K562 (cell line): ENCODE measurements at regions not wholly inside any gene's neighbourhood (a gene's known extent, or its start where the extent isn't known, plus 50 kb on each side); places are given as distances from the start of the nearest gene placed in this dataset.

Experiments
- ATAC-seq: fragments of 200-7000 bp; cut with Tn5 transposase; 3 replicates; pipeline ENCODE4 v1.9.1; 2020; ENCODE audit warnings: moderate library complexity
- BruUV-seq: library from RNA; stranded (reverse); fragments of 400-500 nt; replicated peaks from 2 replicates; lab custom pipeline; 2021; lab: Mats Ljungman, UMichigan
- CTCF ChIA-PET: fragments of 300-600 bp; formaldehyde crosslinking; extraction: SDS; loops from one replicate; lab custom pipeline; 2021; ENCODE audit warnings: low intra/inter-chr PET ratio; lab: Yijun Ruan, JAX
- POLR2A ChIA-PET: fragments of 300-600, 350-650 bp; sonication (Branson Sonifier 250); formaldehyde crosslinking; extraction: SDS; loops from one replicate; lab custom pipeline; 2021; ENCODE audit warnings: antibody characterized with exemption, inconsistent platforms; lab: Yijun Ruan, JAX
- DNase-seq, 4 experiments: peaks; one replicate each; pipeline versions ENCODE4 v3.0.0 to v3.0.0-alpha.2; 2011 to 2018; ENCODE audit warnings: low spot score in 3 of 4, mixed read lengths in 3 of 4; ENCODE audit errors: extremely low read depth in 1 of 4
- FAIRE-seq: peaks from 2 replicates; lab custom pipeline; 2011; peaks lifted over from hg19 to GRCh38; lab: Jason Lieb, UNC
- H2AFZ ChIP-seq: 2 replicates; pipeline ENCODE4 v1.6.0; 2011; ENCODE audit warnings: low read depth, low read length, control low read depth, inconsistent platforms
- H3K27ac ChIP-seq: fragments of 200-600 bp; 3 replicates; pipeline ENCODE4 v1.8.0; 2011; ENCODE audit warnings: low read depth, mild to moderate bottlenecking, control low read depth, inconsistent platforms, low read length, moderate library complexity, mixed read lengths; ENCODE audit errors: extremely low read depth
- H3K27me3 ChIP-seq, 2 experiments: fragments of 300-600 bp in 1 of 2; 2 replicates in 1 of 2; 3 replicates in 1 of 2; pipeline versions ENCODE4 v1.6.0 to v1.8.0; 2011; ENCODE audit warnings: inconsistent platforms in 2 of 2, low read length in 2 of 2, mild to moderate bottlenecking in 1 of 2, mixed read lengths in 1 of 2, moderate library complexity in 1 of 2; ENCODE audit not compliant: control insufficient read depth in 2 of 2, insufficient read depth in 2 of 2
- H3K36me3 ChIP-seq: fragments of 300-600 bp; 3 replicates; pipeline ENCODE4 v1.8.0; 2011; ENCODE audit warnings: mild to moderate bottlenecking, low read length, inconsistent platforms; ENCODE audit not compliant: control insufficient read depth, insufficient read depth
- H3K4me1 ChIP-seq, 2 experiments: fragments of 200-600 bp in 1 of 2; replicated peaks in 1 of 2; 2 replicates in 1 of 2; 3 replicates in 1 of 2; pipeline versions ENCODE4 v1.5.1 to v1.8.0; 2011; ENCODE audit warnings: inconsistent platforms in 2 of 2, low read length in 2 of 2, mild to moderate bottlenecking in 1 of 2, mixed read lengths in 1 of 2, moderate library complexity in 1 of 2; ENCODE audit not compliant: control insufficient read depth in 2 of 2, insufficient read depth in 2 of 2
- H3K4me2 ChIP-seq: 2 replicates; pipeline ENCODE4 v1.6.1; 2011; ENCODE audit warnings: low read length, control low read depth, inconsistent platforms, mixed read lengths; ENCODE audit not compliant: insufficient read depth
- H3K4me3 ChIP-seq: fragments of 200-600 bp; sonication (generic), shearing (Covaris generic); 2 replicates; pipeline ENCODE4 v1.5.1; 2016; ENCODE audit warnings: control low read depth, inconsistent platforms
- H3K79me2 ChIP-seq: fragments of 200-600 bp; 3 replicates; pipeline ENCODE4 v1.8.0; 2011; ENCODE audit warnings: low read length, inconsistent platforms; ENCODE audit not compliant: control insufficient read depth, insufficient read depth
- H3K9ac ChIP-seq, 2 experiments: 2 replicates each; pipeline versions ENCODE4 v1.6.0 to v1.6.1; 2011; ENCODE audit warnings: low read depth in 2 of 2, low read length in 2 of 2, control low read depth in 1 of 2, inconsistent platforms in 1 of 2, mild to moderate bottlenecking in 1 of 2, mixed read lengths in 1 of 2; ENCODE audit not compliant: insufficient read depth in 1 of 2
- H3K9me1 ChIP-seq: one replicate; pipeline ENCODE4 v1.6.0; 2011; ENCODE audit warnings: inconsistent platforms, mild to moderate bottlenecking, low read length, moderate library complexity; ENCODE audit not compliant: control insufficient read depth, insufficient read depth
- H3K9me3 ChIP-seq: replicated peaks from 2 replicates; pipeline ENCODE4 v1.5.1; 2011; ENCODE audit warnings: low read depth, low read length, inconsistent platforms; ENCODE audit not compliant: control insufficient read depth, insufficient read depth
- H4K20me1 ChIP-seq: replicated peaks from 2 replicates; pipeline ENCODE4 v1.6.1; 2011; ENCODE audit warnings: low read length, inconsistent platforms, mixed read lengths; ENCODE audit not compliant: control insufficient read depth, insufficient read depth
- ARID3B ChIP-seq: fragments of 250-450 bp; sonication (Bioruptor Pico); IDR thresholded peaks from 2 replicates; pipeline ENCODE4 v1.4.0; 2020; ENCODE audit warnings: borderline replicate concordance
- CHD1 ChIP-seq: fragments of 200-600 bp; sonication (generic); IDR thresholded peaks from one replicate; pipeline ENCODE4 v1.6.1; 2012; ENCODE audit warnings: mild to moderate bottlenecking, moderate library complexity, low read length, inconsistent platforms
- HDAC8 ChIP-seq: fragments of 450-650 bp; IDR thresholded peaks from 2 replicates; pipeline ENCODE4 v1.6.1; 2016; ENCODE audit warnings: mild to moderate bottlenecking, missing genetic modification characterization, moderate library complexity, missing compliant biosample characterization
- MBD2 ChIP-seq: sonication (generic); IDR thresholded peaks from 2 replicates; pipeline ENCODE4 v1.6.1; 2016; ENCODE audit warnings: low read depth, borderline replicate concordance
- NCOA1 ChIP-seq: fragments of 450-650 bp; IDR thresholded peaks from 2 replicates; pipeline ENCODE4 v1.6.1; 2016; ENCODE audit warnings: low read depth
- POU5F1 ChIP-seq: fragments of 150-350 bp; IDR thresholded peaks from 2 replicates; pipeline ENCODE4 v1.6.1; 2014; ENCODE audit warnings: borderline replicate concordance, low read length, low read depth, mild to moderate bottlenecking; ENCODE audit not compliant: partially characterized antibody
- SAP30 ChIP-seq: fragments of 200-600 bp; sonication (generic); IDR thresholded peaks from 2 replicates; pipeline ENCODE4 v1.6.1; 2012; ENCODE audit warnings: borderline replicate concordance, low read depth, mild to moderate bottlenecking, moderate library complexity, low read length, control low read depth, inconsistent platforms; ENCODE audit not compliant: insufficient read depth, poor library complexity, severe bottlenecking
- WGBS: fragments of 100-300 bp; shearing (Covaris generic); methylation state at CpG from one replicate; pipeline ENCODE4 v1.1.6; 2016; ENCODE audit warnings: low coverage, mixed read lengths; ENCODE audit not compliant: insufficient coverage; ENCODE audit errors: missing lambda C conversion rate; 5-methylcytosine and 5-hydroxymethylcytosine counted together
- in situ Hi-C: fragments of 300-500 bp; cut with MboI; formaldehyde crosslinking; loops from 4 replicates; pipeline ENCODE4 v1.15.0; 2018; ENCODE audit warnings: inconsistent platforms, mixed read lengths
- intact Hi-C: fragments of 100-400 bp; cut with micrococcal nuclease; formaldehyde crosslinking; loops from 2 replicates; pipeline ENCODE4 v1.14.2; 2022
- TF ChIP-seq, protein P1 (sequence below), 2 experiments: fragments of 450-650 bp; IDR thresholded peaks; 2 replicates each; pipeline ENCODE4 v1.6.1; 2018; ENCODE audit warnings: mild to moderate bottlenecking in 2 of 2, low read depth in 1 of 2; ENCODE audit not compliant: partially characterized antibody in 2 of 2

GRCh38 chr5:52661903-52662595 is 125.7 kb upstream of the ITGA1 start:
- no peak overlapping the region for H3K27ac ChIP-seq
- no peaks in the 10 kb centered on the region for H3K36me3 ChIP-seq
- no peaks in the 10 kb centered on the region for H3K27me3 ChIP-seq
- no peak overlapping the region for H3K4me2 ChIP-seq
- ATAC-seq (no peak), FAIRE-seq (no peak), DNase-seq (no peak)
- H3K9me1 ChIP-seq: no peaks in the 10 kb centered on the region
- in situ Hi-C loops: loop anchor here (10.0 to 25.0 kb wide), 2 partner anchors 1275 to 1707 kb away; partner anchors contain the start of gene ISL1
- ChIA-PET CTCF (no interaction called here), POLR2A (no interaction called here)
- H3K9me3 ChIP-seq: no peaks in the 10 kb centered on the region
- intact Hi-C loops: no loop called here
- no peak overlapping the region for H3K9ac ChIP-seq
- TF ChIP-seq NCOA1 (no peak), HDAC8 (tag) (no peak), MBD2 (no peak), POU5F1 (no peak), ARID3B (CRISPR knock-in tag) (no peak), CHD1 (no peak), SAP30 (no peak)
- TF ChIP-seq, protein P1, sequence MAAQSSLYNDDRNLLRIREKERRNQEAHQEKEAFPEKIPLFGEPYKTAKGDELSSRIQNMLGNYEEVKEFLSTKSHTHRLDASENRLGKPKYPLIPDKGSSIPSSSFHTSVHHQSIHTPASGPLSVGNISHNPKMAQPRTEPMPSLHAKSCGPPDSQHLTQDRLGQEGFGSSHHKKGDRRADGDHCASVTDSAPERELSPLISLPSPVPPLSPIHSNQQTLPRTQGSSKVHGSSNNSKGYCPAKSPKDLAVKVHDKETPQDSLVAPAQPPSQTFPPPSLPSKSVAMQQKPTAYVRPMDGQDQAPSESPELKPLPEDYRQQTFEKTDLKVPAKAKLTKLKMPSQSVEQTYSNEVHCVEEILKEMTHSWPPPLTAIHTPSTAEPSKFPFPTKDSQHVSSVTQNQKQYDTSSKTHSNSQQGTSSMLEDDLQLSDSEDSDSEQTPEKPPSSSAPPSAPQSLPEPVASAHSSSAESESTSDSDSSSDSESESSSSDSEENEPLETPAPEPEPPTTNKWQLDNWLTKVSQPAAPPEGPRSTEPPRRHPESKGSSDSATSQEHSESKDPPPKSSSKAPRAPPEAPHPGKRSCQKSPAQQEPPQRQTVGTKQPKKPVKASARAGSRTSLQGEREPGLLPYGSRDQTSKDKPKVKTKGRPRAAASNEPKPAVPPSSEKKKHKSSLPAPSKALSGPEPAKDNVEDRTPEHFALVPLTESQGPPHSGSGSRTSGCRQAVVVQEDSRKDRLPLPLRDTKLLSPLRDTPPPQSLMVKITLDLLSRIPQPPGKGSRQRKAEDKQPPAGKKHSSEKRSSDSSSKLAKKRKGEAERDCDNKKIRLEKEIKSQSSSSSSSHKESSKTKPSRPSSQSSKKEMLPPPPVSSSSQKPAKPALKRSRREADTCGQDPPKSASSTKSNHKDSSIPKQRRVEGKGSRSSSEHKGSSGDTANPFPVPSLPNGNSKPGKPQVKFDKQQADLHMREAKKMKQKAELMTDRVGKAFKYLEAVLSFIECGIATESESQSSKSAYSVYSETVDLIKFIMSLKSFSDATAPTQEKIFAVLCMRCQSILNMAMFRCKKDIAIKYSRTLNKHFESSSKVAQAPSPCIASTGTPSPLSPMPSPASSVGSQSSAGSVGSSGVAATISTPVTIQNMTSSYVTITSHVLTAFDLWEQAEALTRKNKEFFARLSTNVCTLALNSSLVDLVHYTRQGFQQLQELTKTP (IDR thresholded peaks at IDR 0.05; ENCODE audit: low read depth in 1 of 2, partially characterized antibody in 2 of 2): no peak
- H3K4me1 ChIP-seq: no peaks in the 10 kb centered on the region
- H3K4me3 ChIP-seq: no peak overlapping the region
- 0% methylated on average over 2 of the region's 2 CpGs for WGBS
- no peaks in the 10 kb centered on the region for H4K20me1 ChIP-seq
- H2AFZ ChIP-seq: no peak overlapping the region
- no TSS peak for BruUV-seq
- H3K79me2 ChIP-seq: no peaks in the 10 kb centered on the region
